ENCODE measurements at regions not wholly inside any gene's neighbourhood (a gene's known extent, or its start where the extent isn't known, plus 50 kb on each side); places are given as distances from the start of the nearest gene placed in this dataset.

- H3K4me3 Mint-ChIP-seq (ENCODE audit: low read depth, unreplicated experiment), result no peak overlapping the region
- H3K9me3 Mint-ChIP-seq (ENCODE audit: low read depth, unreplicated experiment), result no peaks in the 10 kb centered on the region
- H3K27ac Mint-ChIP-seq (ENCODE audit: unreplicated experiment), result no peak overlapping the region
- no peaks in the 10 kb centered on the region for H3K4me1 Mint-ChIP-seq (ENCODE audit: low read depth, unreplicated experiment)
- DNase-seq, result no peak
- intact Hi-C loops (cut with micrococcal nuclease; ENCODE audit: unreplicated experiment), result loop anchor here (5.0 kb wide), 1 partner anchor 52 kb away; no protein-coding TSS in a partner anchor
- no peaks in the 10 kb centered on the region for H3K36me3 Mint-ChIP-seq (ENCODE audit: insufficient read depth, unreplicated experiment)
- peak; percentile 35 for TF ChIP-seq CTCF (IDR thresholded peaks at IDR 0.05; ENCODE audit: unreplicated experiment)
- CTCF ChIA-PET, result no interaction called here
- BruUV-seq (replicated peaks), result no TSS peak
- H3K27me3 Mint-ChIP-seq (ENCODE audit: unreplicated experiment), result no peaks in the 10 kb centered on the region
These were observed 674.2 kb upstream of the PKN2 start for GRCh38 chr1:88009916-88010315.

GRCh38 chr1:88013485-88013884 is 670.6 kb upstream of the PKN2 start:
- TF ChIP-seq CTCF (IDR thresholded peaks at IDR 0.05; ENCODE audit: unreplicated experiment), result no peak
- CTCF ChIA-PET, result no interaction called here
- Mint-ChIP-seq H3K9me3 (ENCODE audit: low read depth, unreplicated experiment) (no peaks in the 10 kb centered on the region), H3K36me3 (ENCODE audit: insufficient read depth, unreplicated experiment) (no peaks in the 10 kb centered on the region), H3K4me1 (ENCODE audit: low read depth, unreplicated experiment) (peaks cover 14% of the 10 kb centered on the region), H3K4me3 (ENCODE audit: low read depth, unreplicated experiment) (no peak overlapping the region), H3K27ac (ENCODE audit: unreplicated experiment) (no peak overlapping the region), H3K27me3 (ENCODE audit: unreplicated experiment) (no peaks in the 10 kb centered on the region)
- intact Hi-C loops (cut with micrococcal nuclease; ENCODE audit: unreplicated experiment), result loop anchor here (5.0 kb wide), 1 partner anchor 49 kb away; no protein-coding TSS in a partner anchor
- DNase-seq, result no peak
- BruUV-seq (replicated peaks), result no TSS peak

- Mint-ChIP-seq H3K27me3 (ENCODE audit: unreplicated experiment) (no peaks in the 10 kb centered on the region), H3K4me3 (ENCODE audit: low read depth, unreplicated experiment) (no peak overlapping the region), H3K9me3 (ENCODE audit: low read depth, unreplicated experiment) (no peaks in the 10 kb centered on the region), H3K27ac (ENCODE audit: unreplicated experiment) (no peak overlapping the region), H3K36me3 (ENCODE audit: insufficient read depth, unreplicated experiment) (no peaks in the 10 kb centered on the region), H3K4me1 (ENCODE audit: low read depth, unreplicated experiment) (peaks cover 14% of the 10 kb centered on the region)
- no TSS peak for BruUV-seq (replicated peaks)
- intact Hi-C loops (cut with micrococcal nuclease; ENCODE audit: unreplicated experiment), result loop anchor here (5.0 kb wide), 1 partner anchor 48 kb away; no protein-coding TSS in a partner anchor
- no peak for DNase-seq
- TF ChIP-seq CTCF (IDR thresholded peaks at IDR 0.05; ENCODE audit: unreplicated experiment), result no peak
- CTCF ChIA-PET, result interaction anchor here (0.6 kb wide), 1 partner anchor 582 kb away, joined by 3 read pairs; no protein-coding TSS in a partner anchor
These were observed 669.9 kb upstream of the PKN2 start for GRCh38 chr1:88014131-88014530.

GRCh38 chr1:88016947-88017346 is 667.1 kb upstream of the PKN2 start:
- CTCF ChIA-PET, result interaction anchor here (0.5 kb wide), 1 partner anchor 1543 kb away, joined by 5 read pairs; no protein-coding TSS in a partner anchor
- Mint-ChIP-seq H3K9me3 (ENCODE audit: low read depth, unreplicated experiment) (no peaks in the 10 kb centered on the region), H3K27ac (ENCODE audit: unreplicated experiment) (no peak overlapping the region), H3K27me3 (ENCODE audit: unreplicated experiment) (no peaks in the 10 kb centered on the region), H3K4me1 (ENCODE audit: low read depth, unreplicated experiment) (peaks cover 14% of the 10 kb centered on the region), H3K4me3 (ENCODE audit: low read depth, unreplicated experiment) (no peak overlapping the region), H3K36me3 (ENCODE audit: insufficient read depth, unreplicated experiment) (no peaks in the 10 kb centered on the region)
- intact Hi-C loops (cut with micrococcal nuclease; ENCODE audit: unreplicated experiment), result no loop called here
- TF ChIP-seq CTCF (IDR thresholded peaks at IDR 0.05; ENCODE audit: unreplicated experiment), result no peak
- DNase-seq, result no peak
- no TSS peak for BruUV-seq (replicated peaks)
